ENCODE measurements at regions not wholly inside any gene's neighbourhood (a gene's known extent, or its start where the extent isn't known, plus 50 kb on each side); places are given as distances from the start of the nearest gene placed in this dataset.

GRCh38 chr3:16067837-16068471 is 106.5 kb upstream of the GALNT15 start:
- Histone ChIP-seq H3K27ac (no peak overlapping the region), H3K9me3 (no peaks in the 10 kb centered on the region), H3K4me1 (peaks cover 5 to 22% (median 11%) of the 10 kb centered on the region in 3 donors), H3K4me3 (no peak overlapping the region), H3K36me3 (no peaks in the 10 kb centered on the region), H3K27me3 (no peaks in the 10 kb centered on the region)
- WGBS, 2 donors = 73 to 89% methylated on average over 2 of the region's 2 CpGs
- TF ChIP-seq CTCF (IDR thresholded peaks at IDR 0.05) = no peak
- TF ChIP-seq POLR2A (IDR thresholded peaks at IDR 0.05) = no peak
- DNase-seq = no peak
- intact Hi-C loops (cut with DNase I) = no loop called here

GRCh38 chr3:16069149-16069922 is 105.1 kb upstream of the GALNT15 start:
- H3K9me3 ChIP-seq = no peaks in the 10 kb centered on the region
- no peaks in the 10 kb centered on the region for H3K27me3 ChIP-seq
- 73 to 79% methylated on average over 6 of the region's 6 CpGs for WGBS, 2 donors
- H3K4me1 ChIP-seq = peaks cover 5 to 11% (median 8%) of the 10 kb centered on the region in 3 donors
- no peak overlapping the region for H3K4me3 ChIP-seq
- intact Hi-C loops (cut with DNase I) = no loop called here
- TF ChIP-seq POLR2A (IDR thresholded peaks at IDR 0.05) = no peak
- no peak for TF ChIP-seq CTCF (IDR thresholded peaks at IDR 0.05)
- no peak for DNase-seq
- no peak overlapping the region for H3K27ac ChIP-seq
- H3K36me3 ChIP-seq = no peaks in the 10 kb centered on the region

- Histone ChIP-seq H3K36me3 (no peaks in the 10 kb centered on the region), H3K27ac (no peak overlapping the region), H3K4me1 (no peaks in the 10 kb centered on the region), H3K9me3 (no peaks in the 10 kb centered on the region), H3K4me3 (no peak overlapping the region), H3K27me3 (no peaks in the 10 kb centered on the region)
- no peak for TF ChIP-seq POLR2A (IDR thresholded peaks at IDR 0.05)
- TF ChIP-seq CTCF (IDR thresholded peaks at IDR 0.05) = no peak
- intact Hi-C loops (cut with DNase I) = no loop called here
- no peak for DNase-seq
- 73 to 90% methylated on average over 5 of the region's 5 CpGs for WGBS, 2 donors
These were observed 103.8 kb upstream of the GALNT15 start for GRCh38 chr3:16070707-16071106.

GRCh38 chr3:16071206-16071605 is 103.3 kb upstream of the GALNT15 start:
- intact Hi-C loops (cut with DNase I) = no loop called here
- Histone ChIP-seq H3K27me3 (no peaks in the 10 kb centered on the region), H3K4me1 (no peaks in the 10 kb centered on the region), H3K4me3 (no peak overlapping the region), H3K27ac (no peak overlapping the region), H3K36me3 (no peaks in the 10 kb centered on the region), H3K9me3 (no peaks in the 10 kb centered on the region)
- WGBS, 2 donors = 76 to 93% methylated on average over 6 of the region's 6 CpGs
- DNase-seq = no peak
- no peak for TF ChIP-seq POLR2A (IDR thresholded peaks at IDR 0.05)
- no peak for TF ChIP-seq CTCF (IDR thresholded peaks at IDR 0.05)

GRCh38 chr3:16072420-16073110 is 101.9 kb upstream of the GALNT15 start:
- no peak overlapping the region for H3K27ac ChIP-seq
- peaks cover 0 to 8% (median 0%) of the 10 kb centered on the region in 3 donors for H3K9me3 ChIP-seq
- H3K4me3 ChIP-seq = no peak overlapping the region
- H3K4me1 ChIP-seq = no peaks in the 10 kb centered on the region
- intact Hi-C loops (cut with DNase I) = no loop called here
- DNase-seq = no peak
- WGBS, 2 donors = 94 to 100% methylated on average over 1 of the region's 1 CpG
- H3K36me3 ChIP-seq = no peaks in the 10 kb centered on the region
- TF ChIP-seq POLR2A (IDR thresholded peaks at IDR 0.05) = no peak
- TF ChIP-seq CTCF (IDR thresholded peaks at IDR 0.05) = no peak
- no peaks in the 10 kb centered on the region for H3K27me3 ChIP-seq
